ENCODE measurements at regions not wholly inside any gene's neighbourhood (a gene's known extent, or its start where the extent isn't known, plus 50 kb on each side); places are given as distances from the start of the nearest gene placed in this dataset.
"Not testable (repeated sequence)": the region's sequence is repeated elsewhere in the genome, so short reads cannot be mapped to it uniquely, and the experiment has no call there.

DNA sequence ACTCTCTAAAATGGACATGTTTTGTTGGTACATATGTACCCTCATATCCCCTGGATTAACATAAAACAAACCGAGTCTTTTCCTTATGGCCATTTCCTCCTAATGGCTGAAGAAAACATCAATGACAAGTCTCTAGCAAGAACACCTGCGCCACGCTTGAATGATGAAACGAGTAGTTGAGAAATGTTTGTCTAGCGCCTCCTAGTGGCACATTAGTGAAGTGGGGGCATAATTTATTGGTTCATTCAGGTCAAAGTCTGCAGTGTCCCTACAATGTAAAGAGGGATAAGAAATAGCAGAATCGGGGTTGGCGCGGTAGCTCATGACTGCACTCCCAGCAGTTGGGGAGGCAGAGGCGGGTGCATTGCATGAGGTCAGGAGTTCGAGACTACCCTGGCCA, 391.8 kb upstream of the USP9Y start:
- TF ChIP-seq, protein P1, sequence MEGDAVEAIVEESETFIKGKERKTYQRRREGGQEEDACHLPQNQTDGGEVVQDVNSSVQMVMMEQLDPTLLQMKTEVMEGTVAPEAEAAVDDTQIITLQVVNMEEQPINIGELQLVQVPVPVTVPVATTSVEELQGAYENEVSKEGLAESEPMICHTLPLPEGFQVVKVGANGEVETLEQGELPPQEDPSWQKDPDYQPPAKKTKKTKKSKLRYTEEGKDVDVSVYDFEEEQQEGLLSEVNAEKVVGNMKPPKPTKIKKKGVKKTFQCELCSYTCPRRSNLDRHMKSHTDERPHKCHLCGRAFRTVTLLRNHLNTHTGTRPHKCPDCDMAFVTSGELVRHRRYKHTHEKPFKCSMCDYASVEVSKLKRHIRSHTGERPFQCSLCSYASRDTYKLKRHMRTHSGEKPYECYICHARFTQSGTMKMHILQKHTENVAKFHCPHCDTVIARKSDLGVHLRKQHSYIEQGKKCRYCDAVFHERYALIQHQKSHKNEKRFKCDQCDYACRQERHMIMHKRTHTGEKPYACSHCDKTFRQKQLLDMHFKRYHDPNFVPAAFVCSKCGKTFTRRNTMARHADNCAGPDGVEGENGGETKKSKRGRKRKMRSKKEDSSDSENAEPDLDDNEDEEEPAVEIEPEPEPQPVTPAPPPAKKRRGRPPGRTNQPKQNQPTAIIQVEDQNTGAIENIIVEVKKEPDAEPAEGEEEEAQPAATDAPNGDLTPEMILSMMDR (IDR thresholded peaks at IDR 0.05; ENCODE audit: extremely low read depth, missing control alignments), result peak; percentile 47
- DNase-seq (ENCODE audit: low spot score), result peak; percentile 19

DNA sequence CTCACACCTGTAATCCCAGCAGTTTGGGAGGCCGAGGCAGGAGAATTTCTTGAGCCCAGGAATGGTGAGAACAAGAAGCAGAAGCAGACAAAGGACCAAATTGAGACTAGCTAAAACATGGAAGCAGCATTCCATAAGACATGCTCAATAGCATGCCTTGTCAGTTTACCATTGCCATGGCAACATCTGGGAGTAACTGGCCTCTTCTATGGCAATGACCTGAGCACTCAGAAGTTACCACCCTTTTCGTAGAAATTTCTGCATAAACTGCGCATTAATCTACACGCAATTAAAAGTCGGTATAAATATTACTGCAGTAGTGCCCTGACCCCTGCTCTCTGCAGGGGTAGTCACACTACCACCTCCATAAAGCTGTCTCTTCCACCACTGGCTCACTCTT, 390.2 kb upstream of the USP9Y start:
- TF ChIP-seq, protein P1 (IDR thresholded peaks at IDR 0.05; ENCODE audit: extremely low read depth, missing control alignments), result no peak
- DNase-seq (ENCODE audit: low spot score), result no peak

DNA sequence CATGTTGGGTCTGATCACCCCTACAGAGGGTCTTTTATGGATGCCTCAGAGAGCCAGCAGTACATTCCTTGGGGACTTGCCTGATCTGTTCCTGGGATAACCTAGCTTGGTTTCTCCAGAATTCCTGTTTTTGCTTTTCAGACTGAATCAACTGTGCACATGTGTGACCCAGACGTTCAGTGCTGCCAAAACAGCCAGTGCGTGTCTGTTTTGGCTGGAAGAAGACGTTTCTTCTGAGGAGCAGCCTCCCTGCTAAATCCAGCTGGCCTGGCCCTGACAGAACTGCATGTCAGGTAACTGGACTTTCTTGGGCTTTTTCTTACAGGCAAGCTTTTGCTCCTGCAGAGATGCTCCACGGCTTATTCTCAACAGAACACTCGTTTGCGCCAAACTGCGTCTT, 373.3 kb upstream of the USP9Y start:
- DNase-seq (ENCODE audit: low spot score), result no peak
- TF ChIP-seq, protein P1 (IDR thresholded peaks at IDR 0.05; ENCODE audit: extremely low read depth, missing control alignments), result no peak

DNA sequence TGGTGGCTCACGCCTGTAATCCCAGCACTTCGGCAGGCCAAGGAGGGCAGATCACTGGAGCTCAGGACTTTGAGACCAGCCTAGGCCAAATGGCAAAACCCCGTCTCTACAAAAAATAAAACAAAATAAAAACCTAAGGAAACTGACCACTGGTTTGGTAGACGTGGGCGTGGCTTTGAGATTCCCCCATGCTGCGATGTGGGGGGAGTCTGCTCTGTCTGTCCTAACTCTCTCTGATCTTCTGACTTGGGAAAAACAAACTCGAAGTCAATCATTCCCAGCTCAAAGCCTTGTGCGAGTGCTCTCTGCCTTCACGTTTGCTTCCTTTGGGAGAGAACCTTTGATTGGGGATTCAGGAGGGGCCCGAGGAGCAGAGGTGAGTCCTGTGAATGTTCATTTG, 369.1 kb upstream of the USP9Y start:
- DNase-seq (ENCODE audit: low spot score), result not testable (repeated sequence)

DNA sequence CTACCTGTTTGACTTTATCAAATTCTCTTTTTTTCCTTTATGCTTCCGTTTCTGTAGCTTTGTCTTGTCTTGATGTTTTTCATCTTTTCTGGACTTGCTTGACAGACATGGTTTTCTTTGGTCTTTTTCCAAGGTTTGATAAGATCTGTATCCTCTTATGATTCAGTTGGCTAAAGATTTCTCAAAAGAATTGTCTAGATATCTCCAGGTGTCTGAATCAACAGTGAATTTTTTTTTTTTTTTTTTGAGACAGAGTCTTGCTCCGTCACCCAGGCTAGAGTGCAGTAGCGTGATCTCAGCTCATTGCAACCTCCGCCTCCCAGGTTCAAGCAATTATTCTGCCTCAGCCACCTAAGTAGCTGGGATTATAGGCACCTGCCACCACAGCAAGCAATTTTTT, 357.8 kb upstream of the USP9Y start:
- no peak for DNase-seq (ENCODE audit: low spot score)
- TF ChIP-seq, protein P1 (IDR thresholded peaks at IDR 0.05; ENCODE audit: extremely low read depth, missing control alignments), result no peak

DNA sequence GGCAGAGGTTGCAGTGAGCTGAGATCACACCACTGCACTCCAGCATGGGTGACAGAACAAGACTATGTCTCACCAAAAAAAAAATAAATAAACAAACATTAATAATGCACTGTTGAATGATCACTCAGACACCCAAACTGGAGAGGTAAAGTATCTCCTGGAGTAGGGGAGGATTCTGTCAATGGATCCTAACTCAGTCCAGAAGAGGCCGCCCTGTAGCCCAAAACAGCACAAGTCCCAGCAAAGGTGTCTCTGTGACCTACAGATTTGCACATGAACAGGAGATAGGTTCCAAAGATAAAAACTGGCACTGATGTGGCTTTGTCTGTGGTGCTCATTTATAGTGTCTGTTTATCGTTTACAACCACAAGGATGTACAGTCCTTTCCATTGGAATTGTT, 352.9 kb upstream of the USP9Y start:
- DNase-seq (ENCODE audit: low spot score), result no peak
- TF ChIP-seq, protein P1 (IDR thresholded peaks at IDR 0.05; ENCODE audit: extremely low read depth, missing control alignments), result no peak

DNA sequence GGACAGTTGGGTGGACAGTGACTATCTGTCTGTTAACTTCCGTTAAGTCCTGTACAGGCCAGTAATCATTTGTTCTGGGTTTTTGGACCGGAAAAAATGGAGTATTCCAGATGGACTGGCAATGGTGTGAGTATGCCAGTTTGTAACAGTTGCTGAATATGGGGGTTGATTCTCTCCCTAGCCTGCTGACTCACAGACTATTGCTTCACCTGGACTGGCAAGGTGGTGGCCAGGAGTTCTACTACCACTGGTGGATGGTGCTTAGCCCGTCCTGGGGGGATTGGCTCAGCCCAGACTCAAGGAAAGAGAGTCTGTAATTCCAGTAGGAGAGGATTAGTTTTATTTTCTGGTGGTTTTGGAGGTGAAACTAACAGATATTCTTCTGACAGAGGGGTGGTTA, 343.8 kb upstream of the USP9Y start:
- TF ChIP-seq, protein P1 (IDR thresholded peaks at IDR 0.05; ENCODE audit: extremely low read depth, missing control alignments), result no peak
- no peak for DNase-seq (ENCODE audit: low spot score)

DNA sequence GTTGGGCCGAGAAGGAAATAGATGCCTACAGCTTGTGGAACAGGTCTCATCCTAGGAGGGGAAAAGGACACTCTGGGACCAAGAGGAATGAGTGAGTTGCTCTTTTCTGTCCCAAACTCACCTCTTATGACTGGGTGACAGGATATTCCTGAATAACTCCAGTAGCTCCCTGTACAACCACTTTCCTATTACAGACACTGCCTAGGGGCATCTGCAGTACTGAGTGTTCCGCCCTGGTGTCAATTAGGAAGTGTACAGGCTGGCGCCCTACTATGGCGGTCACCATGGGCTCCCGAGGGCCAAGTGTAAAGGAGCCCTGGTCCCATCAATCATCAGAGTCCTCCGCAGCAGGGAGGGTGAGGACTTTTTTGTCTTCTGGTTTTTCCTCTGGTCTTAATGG, 343.4 kb upstream of the USP9Y start:
- no peak for DNase-seq (ENCODE audit: low spot score)
- TF ChIP-seq, protein P1 (IDR thresholded peaks at IDR 0.05; ENCODE audit: extremely low read depth, missing control alignments), result no peak

All from GM20000 (cell line).